HepG2 (cell line): ENCODE measurements at regions not wholly inside any gene's neighbourhood (a gene's known extent, or its start where the extent isn't known, plus 50 kb on each side); places are given as distances from the start of the nearest gene placed in this dataset.

Experiments used
- HMG20B ChIP-seq: conservative IDR thresholded peaks from 2 replicates; pipeline ENCODE4 v1.6.1; 2016; ENCODE audit warnings: missing genetic modification reagents, missing compliant biosample characterization
- ZNF572 ChIP-seq: sonication (generic); formaldehyde crosslinking; IDR thresholded peaks from 2 replicates; pipeline ENCODE4 v1.5.1; 2020; ENCODE audit warnings: mild to moderate bottlenecking, missing genetic modification reagents
- TF ChIP-seq, protein P1 (sequence below): sonication (generic); formaldehyde crosslinking; IDR thresholded peaks from 2 replicates; pipeline ENCODE4 v1.4.0; 2020; ENCODE audit warnings: missing genetic modification reagents

DNA sequence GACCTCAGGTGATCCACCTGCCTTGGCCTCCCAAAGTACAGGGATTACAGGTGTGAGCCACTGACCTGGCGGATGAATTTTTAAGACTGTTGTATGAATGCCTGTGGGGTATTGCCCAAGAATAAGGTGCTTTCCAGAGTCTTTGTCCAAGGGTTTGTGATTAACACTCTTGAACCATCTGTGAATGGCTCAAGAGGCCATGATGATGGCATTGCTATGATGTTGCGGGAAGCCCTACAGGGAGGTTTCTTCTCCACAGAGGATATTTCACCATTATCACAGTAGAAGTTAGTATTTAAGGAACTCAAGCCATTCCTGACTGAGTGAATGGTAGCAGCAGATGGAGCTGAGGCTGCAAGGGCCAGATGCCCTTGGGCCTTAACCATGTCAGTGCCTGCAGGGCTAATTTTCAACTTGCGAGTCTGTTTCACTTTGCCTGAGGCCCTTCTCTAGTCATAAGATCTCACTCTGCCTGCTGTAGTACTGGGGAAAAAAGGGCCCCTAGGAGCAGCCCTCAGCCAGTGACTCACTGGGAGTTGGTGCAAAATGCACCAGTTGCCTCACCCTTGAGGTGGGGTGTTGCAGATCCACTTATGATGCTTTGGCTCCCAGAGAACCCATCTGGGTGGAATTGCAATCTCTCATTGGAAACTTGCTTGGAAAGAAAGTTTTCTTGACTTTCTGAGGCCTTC is 108.6 kb upstream of the FLRT2 start:
- TF ChIP-seq ZNF572 (CRISPR knock-in tag) (no peak), HMG20B (CRISPR knock-in tag) (no peak)
- TF ChIP-seq, protein P1, sequence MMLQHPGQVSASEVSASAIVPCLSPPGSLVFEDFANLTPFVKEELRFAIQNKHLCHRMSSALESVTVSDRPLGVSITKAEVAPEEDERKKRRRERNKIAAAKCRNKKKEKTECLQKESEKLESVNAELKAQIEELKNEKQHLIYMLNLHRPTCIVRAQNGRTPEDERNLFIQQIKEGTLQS = no peak
